GM10266 (cell line): ENCODE measurements at regions not wholly inside any gene's neighbourhood (a gene's known extent, or its start where the extent isn't known, plus 50 kb on each side); places are given as distances from the start of the nearest gene placed in this dataset.

ENCODE experiments used
- DNase-seq: peaks from one replicate; pipeline ENCODE4 v3.0.0; 2012; ENCODE audit errors: extremely low spot score
- TF ChIP-seq, protein P1 (sequence below): IDR thresholded peaks from 2 replicates; pipeline ENCODE4 v1.5.1; 2012; ENCODE audit warnings: mild to moderate bottlenecking, low read depth; ENCODE audit not compliant: control insufficient read depth, insufficient read depth; ENCODE audit errors: missing control alignments

DNA sequence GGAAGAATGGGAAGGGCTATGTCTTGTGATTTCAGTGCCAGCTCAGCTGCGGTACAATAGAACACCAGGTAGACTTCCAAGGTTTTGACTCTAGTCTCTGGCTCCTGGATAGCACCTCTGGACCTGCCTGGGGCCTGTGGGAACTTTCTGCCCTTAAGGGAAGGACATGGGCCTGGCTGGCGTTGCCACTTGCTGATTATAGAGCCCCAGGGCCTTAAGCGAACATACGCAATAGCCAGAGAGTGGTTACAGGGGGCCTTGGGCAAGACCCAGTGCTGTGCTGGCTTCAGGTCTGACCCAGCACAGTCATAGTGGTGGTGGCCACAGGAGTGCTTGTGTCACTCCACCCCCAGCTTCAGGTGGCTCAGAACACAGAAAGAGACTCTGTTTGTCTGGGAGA is 131.1 kb upstream of the COL21A1 start:
- TF ChIP-seq, protein P1, sequence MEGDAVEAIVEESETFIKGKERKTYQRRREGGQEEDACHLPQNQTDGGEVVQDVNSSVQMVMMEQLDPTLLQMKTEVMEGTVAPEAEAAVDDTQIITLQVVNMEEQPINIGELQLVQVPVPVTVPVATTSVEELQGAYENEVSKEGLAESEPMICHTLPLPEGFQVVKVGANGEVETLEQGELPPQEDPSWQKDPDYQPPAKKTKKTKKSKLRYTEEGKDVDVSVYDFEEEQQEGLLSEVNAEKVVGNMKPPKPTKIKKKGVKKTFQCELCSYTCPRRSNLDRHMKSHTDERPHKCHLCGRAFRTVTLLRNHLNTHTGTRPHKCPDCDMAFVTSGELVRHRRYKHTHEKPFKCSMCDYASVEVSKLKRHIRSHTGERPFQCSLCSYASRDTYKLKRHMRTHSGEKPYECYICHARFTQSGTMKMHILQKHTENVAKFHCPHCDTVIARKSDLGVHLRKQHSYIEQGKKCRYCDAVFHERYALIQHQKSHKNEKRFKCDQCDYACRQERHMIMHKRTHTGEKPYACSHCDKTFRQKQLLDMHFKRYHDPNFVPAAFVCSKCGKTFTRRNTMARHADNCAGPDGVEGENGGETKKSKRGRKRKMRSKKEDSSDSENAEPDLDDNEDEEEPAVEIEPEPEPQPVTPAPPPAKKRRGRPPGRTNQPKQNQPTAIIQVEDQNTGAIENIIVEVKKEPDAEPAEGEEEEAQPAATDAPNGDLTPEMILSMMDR: no peak
- DNase-seq: no peak

GRCh38 chr6:56377295-56377694 is 129.9 kb upstream of the COL21A1 start:
- DNase-seq: no peak
- TF ChIP-seq, protein P1: no peak

DNA sequence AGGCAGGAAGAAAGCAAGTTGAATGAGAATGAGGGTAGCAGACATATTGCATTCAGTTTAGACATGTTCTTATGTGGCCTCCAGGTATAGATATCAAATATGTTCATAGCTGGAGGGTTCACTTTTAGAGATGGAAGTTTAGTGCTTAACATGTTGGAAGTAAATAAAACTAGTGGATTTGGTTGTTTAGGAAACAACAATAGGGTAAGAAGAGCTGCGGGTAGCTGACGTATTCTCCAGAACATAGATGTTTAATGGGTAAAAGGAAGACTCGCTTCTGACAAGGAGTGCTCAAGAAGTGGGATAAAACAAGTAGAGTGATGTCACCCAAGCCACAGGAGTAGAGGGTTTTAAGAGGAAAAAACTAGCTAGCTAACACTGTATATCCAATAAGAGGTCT is 128.4 kb upstream of the COL21A1 start:
- no peak for DNase-seq
- TF ChIP-seq, protein P1: no peak

- TF ChIP-seq, protein P1: no peak
- no peak for DNase-seq
These were observed 127.5 kb upstream of the COL21A1 start for GRCh38 chr6:56374841-56375369.

GRCh38 chr6:56372406-56372995 is 125.1 kb upstream of the COL21A1 start:
- DNase-seq: no peak
- TF ChIP-seq, protein P1: no peak

DNA sequence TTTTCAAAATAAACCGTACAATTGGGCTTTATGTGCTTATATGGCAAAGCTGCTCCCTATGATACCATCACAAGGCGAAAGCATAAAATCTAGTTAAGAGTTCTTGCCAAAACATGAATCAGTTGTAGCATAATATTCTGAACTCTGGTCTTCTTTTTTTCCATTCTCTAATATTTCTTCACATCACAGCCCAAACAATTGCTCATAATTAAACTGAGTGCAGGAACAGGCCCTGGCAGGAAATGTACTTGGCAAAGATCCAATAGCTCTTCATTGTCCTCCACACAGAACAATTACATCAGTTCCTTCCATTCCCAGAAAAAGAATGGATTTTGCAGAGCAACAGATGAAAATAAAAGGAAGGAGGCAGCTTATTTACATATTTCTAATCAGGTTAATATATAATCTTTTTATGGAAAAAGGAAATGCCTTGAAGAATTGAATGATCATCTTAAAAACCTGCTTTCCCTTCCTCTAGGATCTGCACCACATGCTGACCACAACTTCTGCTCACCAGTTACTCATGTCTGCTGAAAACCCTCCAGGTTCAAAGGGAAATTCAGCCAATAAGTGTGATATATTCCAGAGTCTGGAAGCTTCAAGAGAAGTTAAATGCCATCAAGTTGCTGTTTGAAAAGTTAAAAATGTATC is 123.3 kb upstream of the COL21A1 start:
- TF ChIP-seq, protein P1: no peak
- DNase-seq: peak; percentile 16

GRCh38 chr6:56370127-56370540 is 122.8 kb upstream of the COL21A1 start:
- no peak for DNase-seq
- TF ChIP-seq, protein P1: no peak
